ENCODE measurements at regions not wholly inside any gene's neighbourhood (a gene's known extent, or its start where the extent isn't known, plus 50 kb on each side); places are given as distances from the start of the nearest gene placed in this dataset.

GRCh38 chr3:69532547-69533224 is 146.8 kb upstream of the FRMD4B start:
- no peak for TF ChIP-seq CTCF (IDR thresholded peaks at IDR 0.05)
- no peak for TF ChIP-seq POLR2A (IDR thresholded peaks at IDR 0.05)
